ENCODE measurements at regions not wholly inside any gene's neighbourhood (a gene's known extent, or its start where the extent isn't known, plus 50 kb on each side); places are given as distances from the start of the nearest gene placed in this dataset.

- intact Hi-C loops (cut with DNase I), result no loop called here
- DNase-seq, result no peak
Measured at GRCh38 chr2:118706844-118707243, 140.6 kb downstream of the EN1 start.

DNA sequence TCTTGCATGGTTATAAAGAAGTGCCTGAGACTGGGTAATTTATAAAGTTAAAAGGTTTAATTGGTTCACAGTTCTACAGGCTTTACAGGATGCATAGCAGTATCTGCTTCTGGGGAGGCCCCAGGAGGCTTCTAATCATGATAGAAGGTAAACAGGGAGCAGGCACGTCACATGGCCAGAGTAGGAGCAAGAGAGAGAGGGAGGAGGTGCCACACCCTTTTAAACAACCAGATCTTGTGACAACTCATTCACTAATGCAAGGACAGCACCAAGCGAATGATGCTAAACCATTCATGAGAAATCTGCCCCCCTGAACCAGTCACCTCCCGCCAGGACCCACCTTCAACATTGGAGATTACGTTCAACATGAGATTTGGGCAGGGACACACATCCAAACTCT, 141.1 kb downstream of the EN1 start:
- intact Hi-C loops (cut with DNase I), result no loop called here
- no peak for DNase-seq

DNA sequence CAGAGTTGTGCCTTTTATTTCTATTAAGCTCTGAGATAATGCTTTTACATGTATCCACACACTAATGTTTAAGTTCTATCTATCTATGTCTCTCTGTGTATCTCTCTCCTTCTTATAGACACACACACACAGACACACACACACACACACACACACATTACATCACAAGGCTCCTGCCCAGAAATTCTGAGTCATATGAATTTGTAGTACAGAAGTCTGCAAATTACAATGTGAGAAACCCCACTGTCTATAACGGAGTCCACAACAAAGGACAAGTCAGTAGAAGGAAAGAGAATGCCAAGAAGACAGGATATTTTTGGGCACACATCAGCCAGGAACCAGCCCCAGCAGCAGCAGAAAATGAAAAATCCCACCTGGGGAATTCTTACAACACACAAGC, 142.4 kb downstream of the EN1 start:
- no peak for DNase-seq
- intact Hi-C loops (cut with DNase I), result no loop called here

DNA sequence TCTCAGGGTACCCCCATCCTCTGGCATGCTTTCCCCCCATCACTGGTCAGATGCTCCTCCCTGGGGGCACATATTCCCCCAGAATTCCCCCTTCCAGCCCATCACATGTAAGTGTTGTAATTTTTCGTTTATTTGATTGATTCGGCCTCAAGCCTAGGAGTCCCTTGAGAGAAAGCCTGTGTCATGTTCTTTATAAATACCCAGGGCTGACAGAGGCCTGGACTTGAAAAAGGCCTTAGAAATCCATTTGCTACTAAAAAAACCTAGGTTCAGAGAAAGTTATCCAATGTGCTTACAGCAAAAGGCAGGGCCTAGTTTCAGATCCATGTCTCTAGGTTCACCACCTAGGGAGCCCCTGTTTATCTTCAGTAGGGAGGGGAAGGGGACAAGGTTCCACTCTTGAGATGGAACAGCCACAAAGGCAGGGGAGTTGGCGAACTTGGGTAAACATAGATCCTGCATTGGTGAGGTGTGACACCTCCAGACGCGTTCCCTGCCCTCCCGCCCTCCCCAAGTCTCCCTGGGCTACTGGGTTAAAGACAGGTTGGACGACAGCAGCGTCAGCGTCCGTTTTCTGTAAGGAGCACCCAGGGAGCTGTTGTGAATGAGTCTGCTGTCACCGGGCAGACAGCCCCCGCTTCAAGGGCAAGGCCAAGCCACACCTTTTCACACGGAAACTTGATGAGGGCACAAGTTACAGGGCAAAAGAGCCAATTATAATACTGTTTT, 147.8 kb downstream of the EN1 start:
- intact Hi-C loops (cut with DNase I), result no loop called here
- DNase-seq, result no peak

DNA sequence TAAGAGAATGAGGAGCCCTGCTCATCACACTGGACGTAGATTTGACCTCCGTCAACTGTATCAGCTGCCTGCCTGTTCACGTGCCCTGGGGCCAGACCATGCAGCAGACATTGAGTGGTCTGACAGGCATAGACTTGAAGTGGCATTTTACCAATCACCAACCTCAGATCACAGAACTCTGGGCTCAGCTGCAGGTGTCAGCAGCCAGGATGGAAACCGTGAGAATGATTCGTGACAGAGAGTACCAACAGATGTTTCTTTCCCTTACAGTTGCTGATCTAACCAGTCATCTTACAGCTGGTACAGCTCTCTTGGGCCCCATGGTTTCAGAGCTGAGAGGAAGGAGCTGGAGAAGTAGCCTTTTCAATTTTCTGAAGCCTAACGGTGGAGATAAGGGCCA, 148.9 kb downstream of the EN1 start:
- intact Hi-C loops (cut with DNase I), result no loop called here
- DNase-seq, result no peak

DNA sequence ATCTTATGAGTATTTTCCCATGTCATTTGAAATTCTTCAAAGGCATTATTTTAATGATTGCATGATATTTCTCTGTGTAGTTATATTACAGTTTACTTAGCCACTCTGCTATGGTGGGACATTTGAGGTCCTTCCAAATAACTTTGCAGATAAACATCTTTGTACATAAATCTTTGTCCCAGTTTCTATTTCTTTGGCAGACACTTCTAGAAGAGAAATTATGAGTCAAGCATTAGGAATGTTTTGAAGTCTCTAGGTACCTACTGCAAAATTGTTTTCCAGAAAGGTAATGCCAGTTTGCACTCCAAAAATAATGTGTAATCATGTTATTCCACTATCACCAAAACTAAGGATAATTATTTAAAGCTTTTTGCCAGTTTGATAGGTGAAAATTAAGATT, 149.7 kb downstream of the EN1 start:
- intact Hi-C loops (cut with DNase I), result no loop called here
- DNase-seq, result no peak

DNA sequence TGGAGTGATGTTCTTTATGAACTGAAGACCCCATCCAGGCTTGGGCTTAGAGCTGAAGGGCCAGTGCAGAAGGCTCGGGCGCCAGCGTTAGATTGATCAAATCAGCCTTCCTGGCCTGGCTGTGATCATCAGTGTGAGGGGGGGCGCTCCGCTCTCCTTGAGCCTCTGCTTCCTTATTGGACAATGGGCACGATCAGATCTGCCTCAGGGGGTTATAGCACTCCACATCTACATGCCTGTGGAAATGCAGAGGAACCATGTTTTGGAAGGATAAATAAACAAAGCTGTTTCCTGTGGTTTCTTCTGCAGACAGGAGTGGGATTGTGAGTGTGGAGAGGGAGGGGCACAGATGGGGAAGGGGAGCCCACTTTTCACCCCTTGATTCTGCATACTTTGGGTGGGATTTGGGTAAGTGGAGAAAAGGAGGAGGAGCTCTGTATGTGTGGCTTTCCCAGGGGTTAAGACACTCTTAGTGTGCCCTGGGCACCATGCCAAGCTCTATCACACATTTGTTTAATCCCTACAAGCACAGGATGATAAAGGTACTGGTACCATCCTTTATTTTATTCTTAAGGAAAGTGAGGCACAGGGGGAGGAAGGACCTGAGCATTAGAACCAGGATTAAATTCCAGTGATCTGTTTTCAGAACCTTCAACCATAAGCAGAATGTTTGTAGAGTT, 150.5 kb downstream of the EN1 start:
- intact Hi-C loops (cut with DNase I), result no loop called here
- no peak for DNase-seq

DNA sequence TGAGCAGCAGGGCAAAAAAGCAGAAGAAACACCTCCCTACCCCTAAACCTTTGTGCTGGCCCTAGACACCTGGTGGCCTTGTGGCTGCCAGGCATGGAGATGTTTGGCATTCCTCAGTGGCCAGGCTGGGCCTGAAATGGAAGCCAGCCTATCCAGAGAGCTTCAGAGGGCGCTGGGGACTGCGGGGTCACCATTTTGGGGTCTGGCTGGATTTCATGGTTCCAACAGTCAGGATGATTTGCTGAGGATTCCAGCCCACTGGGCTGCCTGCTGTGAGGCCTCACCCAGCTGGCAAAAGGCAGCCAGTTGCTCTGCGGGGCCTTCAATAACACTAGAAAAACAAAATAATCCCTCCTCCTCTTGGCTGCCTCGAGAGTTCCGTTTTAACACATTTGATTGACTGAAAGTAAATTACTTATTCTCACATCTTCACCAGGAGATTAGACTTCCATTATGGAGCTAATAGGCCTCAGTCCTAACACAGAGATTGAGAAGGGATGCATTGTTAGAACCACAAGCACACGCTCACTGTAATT, 154.1 kb downstream of the EN1 start:
- DNase-seq, result no peak
- intact Hi-C loops (cut with DNase I), result no loop called here

- intact Hi-C loops (cut with DNase I), result no loop called here
- DNase-seq, result no peak
Measured at GRCh38 chr2:118689874-118690273, 157.6 kb downstream of the EN1 start.

GRCh38 chr2:118689456-118689855, 158.0 kb downstream of the EN1 start:
- intact Hi-C loops (cut with DNase I), result no loop called here
- DNase-seq, result no peak

GRCh38 chr2:118689033-118689432, 158.4 kb downstream of the EN1 start:
- intact Hi-C loops (cut with DNase I), result no loop called here
- DNase-seq, result no peak

- DNase-seq, result no peak
- intact Hi-C loops (cut with DNase I), result no loop called here
Measured at GRCh38 chr2:118687698-118688097, 159.8 kb downstream of the EN1 start.

DNA sequence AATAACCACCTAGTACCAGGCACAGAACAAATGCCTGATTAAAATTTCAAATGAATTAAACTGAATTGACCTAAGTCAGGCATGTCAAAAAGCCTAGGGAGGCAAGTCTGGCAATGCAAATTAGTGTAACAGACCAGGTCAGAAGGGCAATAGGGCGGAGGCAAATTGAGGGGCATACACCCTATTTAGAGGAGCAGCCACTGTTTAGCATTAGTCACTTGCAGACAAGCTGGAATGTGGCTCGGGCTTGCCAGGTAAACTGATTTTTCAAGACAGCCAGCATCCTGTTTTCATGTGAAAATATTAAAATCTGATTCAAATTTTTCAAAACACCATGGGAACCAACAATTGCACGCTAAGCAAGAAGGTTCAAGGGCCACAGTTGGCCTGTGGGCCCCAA, 160.3 kb downstream of the EN1 start:
- no peak for DNase-seq
- intact Hi-C loops (cut with DNase I), result no loop called here

GRCh38 chr2:118686346-118686745, 161.1 kb downstream of the EN1 start:
- intact Hi-C loops (cut with DNase I), result no loop called here
- DNase-seq, result no peak

GRCh38 chr2:118683460-118683859, 164.0 kb downstream of the EN1 start:
- intact Hi-C loops (cut with DNase I), result no loop called here

DNA sequence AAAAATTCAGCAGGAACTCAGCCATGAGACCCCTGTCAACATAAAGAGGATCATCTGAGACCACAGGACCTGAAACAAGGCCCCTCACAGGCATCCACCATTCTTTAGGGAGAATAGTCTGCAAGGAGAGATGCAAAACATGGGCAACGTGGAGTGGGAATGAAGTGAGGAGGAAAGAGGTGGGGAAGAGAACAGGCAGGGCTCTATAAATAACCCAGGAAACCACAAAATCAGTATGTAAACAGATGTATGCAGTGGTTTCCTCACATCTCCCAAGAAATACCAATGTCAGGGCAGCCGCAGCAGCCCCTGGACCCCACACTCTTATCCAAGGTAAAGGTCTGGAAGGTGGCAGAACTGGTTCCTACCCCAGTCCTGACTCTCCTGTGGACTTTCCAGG, 168.5 kb downstream of the EN1 start:
- intact Hi-C loops (cut with DNase I), result no loop called here

More at GRCh38 chr2:118683460-118683859, 164.0 kb downstream of the EN1 start:
- DNase-seq, result no peak

DNA sequence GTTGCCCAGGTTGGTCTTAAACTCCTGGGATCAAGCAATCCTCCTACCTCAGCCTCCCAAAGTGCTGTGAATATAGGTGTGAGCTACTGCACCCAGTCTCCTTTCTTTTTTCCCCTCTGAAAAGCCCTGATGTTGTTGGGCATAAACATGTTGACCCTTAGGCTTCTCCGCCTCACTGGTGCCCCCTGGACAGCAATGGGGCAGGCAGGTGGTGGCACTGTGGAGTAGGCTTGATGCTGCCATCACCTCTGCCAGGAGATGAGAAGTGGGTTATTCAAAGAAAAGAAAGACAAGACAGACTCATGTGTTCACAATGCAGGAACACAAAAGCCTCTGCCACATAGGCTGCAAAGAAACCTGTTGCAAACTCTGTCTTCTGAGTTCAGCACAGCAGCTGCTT, 169.9 kb downstream of the EN1 start:
- intact Hi-C loops (cut with DNase I), result no loop called here
- DNase-seq, result no peak

More for the DNA sequence above, 168.5 kb downstream of the EN1 start:
- no peak for DNase-seq

DNA sequence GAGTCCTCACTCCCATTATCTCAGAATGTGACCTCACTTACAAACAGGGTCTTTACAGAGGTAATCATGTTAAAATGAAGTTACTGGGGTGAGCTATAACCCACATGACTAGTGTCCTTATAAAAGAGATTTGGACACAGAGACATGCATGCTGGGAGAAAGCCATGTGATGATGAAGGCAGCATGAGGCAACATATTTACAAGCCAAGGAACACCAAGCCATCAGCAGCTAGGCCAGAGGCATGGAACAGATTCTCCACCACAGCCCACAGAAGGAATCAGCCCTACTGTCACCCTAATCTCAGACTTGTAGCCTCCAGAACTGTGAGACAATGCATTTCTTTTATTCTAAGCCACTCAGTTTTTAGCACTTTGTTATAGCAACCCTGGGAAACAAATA, 171.9 kb downstream of the EN1 start:
- intact Hi-C loops (cut with DNase I), result no loop called here
- DNase-seq, result no peak

DNA sequence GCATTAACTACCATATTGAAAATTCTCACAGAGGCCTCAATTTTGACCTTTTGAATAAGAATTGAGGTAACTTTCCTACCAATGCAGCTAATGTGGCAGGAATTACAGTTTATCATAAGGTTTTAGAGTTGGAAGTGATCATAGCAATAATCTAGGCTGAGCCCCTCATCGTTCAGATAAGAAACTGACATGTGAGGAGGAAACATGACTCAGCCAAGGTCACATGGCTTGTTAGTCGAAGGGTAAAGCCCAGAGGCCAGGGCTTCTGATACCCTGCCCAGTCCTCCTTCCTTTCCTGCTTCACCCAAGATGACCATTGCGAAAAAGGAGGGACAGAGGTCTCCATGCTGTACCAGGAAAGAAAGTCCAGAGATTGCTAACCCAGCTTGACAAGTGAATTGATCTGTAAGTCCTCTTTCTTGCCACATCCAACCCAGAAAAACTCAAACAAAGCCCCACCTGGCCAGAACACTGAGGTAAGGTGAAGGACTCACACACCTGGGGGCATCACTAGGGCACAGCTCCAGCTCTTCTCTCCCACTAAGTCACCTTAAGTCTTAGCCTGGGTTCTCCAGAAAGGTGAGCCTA, 174.8 kb downstream of the EN1 start:
- intact Hi-C loops (cut with DNase I), result no loop called here
- no peak for DNase-seq

GRCh38 chr2:118671701-118672454, 175.6 kb downstream of the EN1 start:
- DNase-seq, result no peak

More at GRCh38 chr2:118671701-118672454, 175.6 kb downstream of the EN1 start:
- intact Hi-C loops (cut with DNase I), result no loop called here
